ENCODE measurements at regions not wholly inside any gene's neighbourhood (a gene's known extent, or its start where the extent isn't known, plus 50 kb on each side); places are given as distances from the start of the nearest gene placed in this dataset.

DNA sequence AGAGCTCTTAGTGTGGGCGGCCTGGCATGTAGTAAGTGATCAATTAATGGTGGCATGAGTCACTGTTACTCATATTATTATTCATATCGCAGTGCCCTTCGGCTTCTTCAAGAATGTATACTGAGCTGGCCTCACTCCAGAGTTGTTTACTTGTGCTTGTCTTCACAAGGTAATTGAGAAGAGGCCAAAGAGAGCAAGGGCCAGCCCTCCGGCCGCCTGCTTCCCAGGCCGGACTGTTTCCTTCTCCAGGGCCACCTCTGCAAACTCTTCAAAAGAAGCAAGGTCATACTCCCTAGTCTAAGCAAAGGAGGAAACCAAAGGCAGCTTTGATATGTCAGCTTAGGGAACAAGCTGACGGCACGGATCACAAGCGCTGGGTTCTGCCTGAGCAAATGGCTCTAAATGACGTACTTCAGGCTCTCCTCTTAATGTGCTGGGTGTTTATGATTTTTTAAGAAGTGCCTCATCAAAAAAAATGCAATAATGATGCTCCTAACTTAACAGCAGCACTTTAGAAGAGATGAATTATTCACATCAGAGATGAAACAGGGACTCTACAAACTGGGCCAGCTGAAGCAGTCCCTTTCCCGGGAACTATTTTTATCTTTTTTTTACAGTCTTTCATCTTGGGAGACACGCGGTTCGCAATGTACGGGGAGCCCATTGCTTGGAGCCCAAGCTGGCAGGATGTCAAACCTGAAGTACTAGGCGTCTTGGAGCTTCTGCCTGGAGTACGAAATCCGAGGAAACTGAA is 65.6 kb upstream of the DLK1 start:
- no peak for TF ChIP-seq POLR2AphosphoS5 (IDR thresholded peaks at IDR 0.05)
- no peak for TF ChIP-seq POLR2A (IDR thresholded peaks at IDR 0.05)
- TF ChIP-seq, protein P1, sequence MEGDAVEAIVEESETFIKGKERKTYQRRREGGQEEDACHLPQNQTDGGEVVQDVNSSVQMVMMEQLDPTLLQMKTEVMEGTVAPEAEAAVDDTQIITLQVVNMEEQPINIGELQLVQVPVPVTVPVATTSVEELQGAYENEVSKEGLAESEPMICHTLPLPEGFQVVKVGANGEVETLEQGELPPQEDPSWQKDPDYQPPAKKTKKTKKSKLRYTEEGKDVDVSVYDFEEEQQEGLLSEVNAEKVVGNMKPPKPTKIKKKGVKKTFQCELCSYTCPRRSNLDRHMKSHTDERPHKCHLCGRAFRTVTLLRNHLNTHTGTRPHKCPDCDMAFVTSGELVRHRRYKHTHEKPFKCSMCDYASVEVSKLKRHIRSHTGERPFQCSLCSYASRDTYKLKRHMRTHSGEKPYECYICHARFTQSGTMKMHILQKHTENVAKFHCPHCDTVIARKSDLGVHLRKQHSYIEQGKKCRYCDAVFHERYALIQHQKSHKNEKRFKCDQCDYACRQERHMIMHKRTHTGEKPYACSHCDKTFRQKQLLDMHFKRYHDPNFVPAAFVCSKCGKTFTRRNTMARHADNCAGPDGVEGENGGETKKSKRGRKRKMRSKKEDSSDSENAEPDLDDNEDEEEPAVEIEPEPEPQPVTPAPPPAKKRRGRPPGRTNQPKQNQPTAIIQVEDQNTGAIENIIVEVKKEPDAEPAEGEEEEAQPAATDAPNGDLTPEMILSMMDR (IDR thresholded peaks at IDR 0.05), result no peak
- H3K9me3 ChIP-seq, result no peaks in the 10 kb centered on the region
- no peak overlapping the region for H3K4me3 ChIP-seq
- H3K27ac ChIP-seq, result peak overlapping the region in 1 of 2 donors; percentile 3
- no peak for DNase-seq (ENCODE audit: low spot score)
- H3K36me3 ChIP-seq, result no peaks in the 10 kb centered on the region
- intact Hi-C loops (cut with DNase I), result loop anchor here (5.0 to 10.0 kb wide), 4 partner anchors 161 to 966 kb away; no protein-coding TSS in a partner anchor
- peaks cover 10% of the 10 kb centered on the region for H3K4me1 ChIP-seq (replicated peaks)
- 60% methylated on average over 18 of the region's 18 CpGs for WGBS
- H3K27me3 ChIP-seq (replicated peaks; ENCODE audit: insufficient read depth), result no peaks in the 10 kb centered on the region

DNA sequence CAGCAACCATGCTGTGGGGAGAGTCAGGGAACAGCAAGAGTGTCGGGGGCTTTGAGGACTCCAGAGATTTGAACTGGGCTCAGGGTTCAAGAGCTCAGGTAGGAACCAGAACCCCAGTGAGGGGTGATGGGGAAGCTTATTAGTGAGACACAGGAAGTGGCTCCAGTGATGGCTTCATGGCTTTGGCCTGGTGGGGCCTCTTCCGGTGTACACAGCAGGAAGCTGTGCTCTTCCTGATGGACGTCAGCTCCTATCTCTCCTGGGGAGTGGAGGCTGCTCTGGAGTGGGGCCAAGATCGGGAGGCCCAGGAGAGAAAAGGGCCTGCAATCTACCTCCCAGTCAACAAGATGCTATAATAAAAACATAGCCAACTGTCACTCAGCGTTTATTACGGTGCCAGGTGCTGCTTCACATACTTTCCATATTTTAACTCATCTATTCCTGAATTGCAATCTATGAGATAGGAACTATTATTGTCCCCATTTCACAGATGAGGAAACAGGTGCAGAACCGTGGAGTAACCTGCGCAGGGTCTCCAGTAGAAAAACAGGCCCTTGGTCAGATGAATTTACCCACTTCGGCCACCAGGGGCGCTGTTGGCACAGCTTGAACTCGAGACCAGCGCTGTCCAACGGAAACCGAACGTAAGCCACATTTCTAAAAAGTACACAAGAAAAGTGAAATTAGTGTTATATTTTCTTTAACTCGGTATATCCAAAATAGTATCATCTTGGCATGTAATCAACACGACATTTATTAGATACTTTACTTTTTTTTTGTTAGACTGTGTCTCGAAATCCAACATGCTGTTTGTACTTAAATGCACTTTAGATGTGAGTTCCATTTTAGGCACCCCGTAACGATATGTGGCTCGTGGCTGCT is 63.6 kb upstream of the DLK1 start:
- intact Hi-C loops (cut with DNase I), result loop anchor here (5.0 to 10.0 kb wide), 4 partner anchors 159 to 964 kb away; no protein-coding TSS in a partner anchor

DNA sequence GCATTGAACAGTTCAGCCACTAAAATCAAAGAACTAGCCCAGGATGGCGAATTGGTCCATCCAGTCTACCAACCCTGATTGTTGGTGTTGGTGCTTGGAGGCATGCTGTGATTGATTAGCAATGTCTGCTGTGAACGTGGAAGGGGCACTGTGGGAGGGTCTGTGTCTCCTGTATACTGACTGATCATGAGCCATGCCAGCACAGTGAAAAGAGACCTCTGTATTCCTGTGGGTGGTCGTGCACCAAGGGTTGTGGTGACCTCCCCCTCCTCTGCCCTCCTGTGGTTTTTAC is 63.0 kb upstream of the DLK1 start:
- no peak overlapping the region for H3K27ac ChIP-seq
- TF ChIP-seq, protein P1 (IDR thresholded peaks at IDR 0.05), result no peak
- TF ChIP-seq POLR2AphosphoS5 (IDR thresholded peaks at IDR 0.05), result no peak
- TF ChIP-seq POLR2A (IDR thresholded peaks at IDR 0.05), result no peak
- H3K36me3 ChIP-seq, result no peaks in the 10 kb centered on the region
- peaks cover 10% of the 10 kb centered on the region for H3K4me1 ChIP-seq (replicated peaks)
- intact Hi-C loops (cut with DNase I), result loop anchor here (5.0 to 10.0 kb wide), 4 partner anchors 159 to 964 kb away; no protein-coding TSS in a partner anchor
- WGBS, result 77% methylated on average over 3 of the region's 3 CpGs
- H3K4me3 ChIP-seq, result no peak overlapping the region
- no peak for DNase-seq (ENCODE audit: low spot score)
- H3K9me3 ChIP-seq, result no peaks in the 10 kb centered on the region
- no peaks in the 10 kb centered on the region for H3K27me3 ChIP-seq (replicated peaks; ENCODE audit: insufficient read depth)

More for the DNA sequence above, 63.6 kb upstream of the DLK1 start:
- Histone ChIP-seq H3K4me3 (no peak overlapping the region), H3K27ac (no peak overlapping the region), H3K9me3 (no peaks in the 10 kb centered on the region), H3K27me3 (replicated peaks; ENCODE audit: insufficient read depth) (no peaks in the 10 kb centered on the region), H3K36me3 (no peaks in the 10 kb centered on the region), H3K4me1 (replicated peaks) (peaks cover 10% of the 10 kb centered on the region)
- peak; percentile 49 for DNase-seq (ENCODE audit: low spot score)
- TF ChIP-seq, protein P1 (IDR thresholded peaks at IDR 0.05), result peak; percentile 84 to 94 (median 89)
- TF ChIP-seq POLR2AphosphoS5 (IDR thresholded peaks at IDR 0.05), result no peak
- TF ChIP-seq POLR2A (IDR thresholded peaks at IDR 0.05), result no peak
- WGBS, result 34% methylated on average over 21 of the region's 21 CpGs

DNA sequence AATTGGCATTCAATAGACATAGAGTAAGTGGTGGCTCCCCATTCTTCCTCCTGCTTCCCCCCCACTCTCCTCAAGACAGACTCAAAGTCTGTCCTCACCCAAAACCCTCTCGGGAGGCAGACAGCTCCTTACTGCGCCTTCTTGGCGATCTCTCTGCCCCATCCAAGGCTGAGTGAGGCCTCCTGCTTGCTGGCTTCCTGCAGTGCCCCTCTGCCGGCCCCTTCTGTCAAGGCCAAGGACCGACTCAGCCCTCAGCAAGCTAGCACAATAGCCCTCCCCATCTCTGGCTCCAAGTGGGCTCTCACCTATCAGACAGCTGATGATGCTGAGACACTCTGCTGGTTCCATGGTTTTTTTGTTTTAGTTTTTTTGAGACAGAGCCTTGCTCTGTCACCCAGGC is 62.5 kb upstream of the DLK1 start:
- H3K36me3 ChIP-seq, result no peaks in the 10 kb centered on the region

More for the DNA sequence above, 62.5 kb upstream of the DLK1 start:
- Histone ChIP-seq H3K9me3 (no peaks in the 10 kb centered on the region), H3K27ac (no peak overlapping the region), H3K4me1 (replicated peaks) (peaks cover 10% of the 10 kb centered on the region), H3K4me3 (no peak overlapping the region), H3K27me3 (replicated peaks; ENCODE audit: insufficient read depth) (no peaks in the 10 kb centered on the region)
- no peak for TF ChIP-seq POLR2A (IDR thresholded peaks at IDR 0.05)
- TF ChIP-seq, protein P1 (IDR thresholded peaks at IDR 0.05), result no peak
- TF ChIP-seq POLR2AphosphoS5 (IDR thresholded peaks at IDR 0.05), result no peak
- intact Hi-C loops (cut with DNase I), result loop anchor here (5.0 to 10.0 kb wide), 4 partner anchors 158 to 963 kb away; no protein-coding TSS in a partner anchor
- no peak for DNase-seq (ENCODE audit: low spot score)
- WGBS, result 80% methylated on average over 5 of the region's 5 CpGs

All from prostate gland (tissue), 2 donors.